ENCODE measurements at regions not wholly inside any gene's neighbourhood (a gene's known extent, or its start where the extent isn't known, plus 50 kb on each side); places are given as distances from the start of the nearest gene placed in this dataset.

- no peak for TF ChIP-seq ZNF670 (tag by site-specific recombination; IDR thresholded peaks at IDR 0.05; ENCODE audit: low read depth)
- no peak for TF ChIP-seq ZNF664 (tag by site-specific recombination; IDR thresholded peaks at IDR 0.05)
- TF ChIP-seq ZNF571 (tag by site-specific recombination; IDR thresholded peaks at IDR 0.05): no peak
- TF ChIP-seq HOXC10 (CRISPR knock-in tag; IDR thresholded peaks at IDR 0.05): no peak
These were observed 300.8 kb downstream of the EFNB2 start (continued) for GRCh38 chr13:106234636-106235035.

GRCh38 chr13:106233134-106233735 is 302.2 kb downstream of the EFNB2 start:
- no peak overlapping the region for H3K4me3 ChIP-seq (ENCODE audit: low read depth, low read length)
- POLR2A ChIA-PET: no interaction called here
- no peaks in the 10 kb centered on the region for H3K4me1 ChIP-seq (ENCODE audit: control insufficient read depth, insufficient read depth, low read length)
- no peaks in the 10 kb centered on the region for H3K36me3 ChIP-seq (ENCODE audit: control insufficient read depth in 2 of 2, insufficient read depth in 1 of 2, low read length in 2 of 2)
- CTCF ChIA-PET: interaction anchor here (0.8 kb wide), 1 partner anchor 196 kb away, joined by 3 read pairs; no protein-coding TSS in a partner anchor
- no peak overlapping the region for H3K27ac ChIP-seq (ENCODE audit: extremely low read depth, low read depth, low read length)
- TF ChIP-seq ZNF362 (tag by site-specific recombination; IDR thresholded peaks at IDR 0.05) (no peak), ZNF624 (tag by site-specific recombination; IDR thresholded peaks at IDR 0.05) (no peak), ELK4 (IDR thresholded peaks at IDR 0.05; ENCODE audit: borderline replicate concordance, low read depth, low read length) (no peak), ZNF416 (tag by site-specific recombination; IDR thresholded peaks at IDR 0.05) (no peak), ZNF560 (tag by site-specific recombination; IDR thresholded peaks at IDR 0.05; ENCODE audit: borderline replicate concordance) (no peak), KLF1 (tag by site-specific recombination; IDR thresholded peaks at IDR 0.05) (no peak), GLIS1 (tag by site-specific recombination; IDR thresholded peaks at IDR 0.05) (no peak), ZNF664 (tag by site-specific recombination; IDR thresholded peaks at IDR 0.05) (no peak), ZFHX2 (tag by site-specific recombination; conservative IDR thresholded peaks at IDR 0.05) (no peak), ZFP41 (tag by site-specific recombination; IDR thresholded peaks at IDR 0.05; ENCODE audit: borderline replicate concordance) (no peak), ZNF157 (tag by site-specific recombination; IDR thresholded peaks at IDR 0.05) (no peak), GLIS2 (tag by site-specific recombination; IDR thresholded peaks at IDR 0.05) (no peak), EGR2 (tag by site-specific recombination; IDR thresholded peaks at IDR 0.05; ENCODE audit: low read depth) (no peak)
- H3K9me3 ChIP-seq (ENCODE audit: control insufficient read depth, insufficient read depth, low read depth, low read length): no peaks in the 10 kb centered on the region

GRCh38 chr13:106232681-106233080 is 302.8 kb downstream of the EFNB2 start:
- H3K4me1 ChIP-seq (ENCODE audit: control insufficient read depth, insufficient read depth, low read length): no peaks in the 10 kb centered on the region
- no peaks in the 10 kb centered on the region for H3K36me3 ChIP-seq (ENCODE audit: control insufficient read depth in 2 of 2, insufficient read depth in 1 of 2, low read length in 2 of 2)
- no peaks in the 10 kb centered on the region for H3K9me3 ChIP-seq (ENCODE audit: control insufficient read depth, insufficient read depth, low read depth, low read length)
- POLR2A ChIA-PET: no interaction called here
- CTCF ChIA-PET: interaction anchor here (0.8 kb wide), 1 partner anchor 195 kb away, joined by 3 read pairs; no protein-coding TSS in a partner anchor
- no peak overlapping the region for H3K4me3 ChIP-seq (ENCODE audit: low read depth, low read length)
- H3K27ac ChIP-seq (ENCODE audit: extremely low read depth, low read depth, low read length): no peak overlapping the region
- TF ChIP-seq ZNF221 (tag by site-specific recombination; IDR thresholded peaks at IDR 0.05; ENCODE audit: borderline replicate concordance) (no peak), AEBP2 (tag by site-specific recombination; IDR thresholded peaks at IDR 0.05; ENCODE audit: borderline replicate concordance) (no peak), ZNF292 (tag by site-specific recombination; IDR thresholded peaks at IDR 0.05; ENCODE audit: borderline replicate concordance, low read depth) (no peak), SETDB1 (IDR thresholded peaks at IDR 0.05; ENCODE audit: insufficient read length, low read length) (no peak), ZNF521 (tag by site-specific recombination; IDR thresholded peaks at IDR 0.05) (no peak), ZNF426 (tag by site-specific recombination; IDR thresholded peaks at IDR 0.05) (no peak), BCL11B (tag by site-specific recombination; IDR thresholded peaks at IDR 0.05; ENCODE audit: low read depth) (no peak), ZNF76 (tag by site-specific recombination; IDR thresholded peaks at IDR 0.05; ENCODE audit: borderline replicate concordance, low read depth) (no peak), ZNF354C (tag by site-specific recombination; IDR thresholded peaks at IDR 0.05; ENCODE audit: borderline replicate concordance, low read depth) (no peak), FEZF1 (tag by site-specific recombination; IDR thresholded peaks at IDR 0.05) (no peak), ZFP37 (tag by site-specific recombination; IDR thresholded peaks at IDR 0.05) (no peak), ZNF416 (tag by site-specific recombination; IDR thresholded peaks at IDR 0.05) (no peak), OVOL3 (tag by site-specific recombination; IDR thresholded peaks at IDR 0.05) (no peak), ZSCAN16 (tag by site-specific recombination; IDR thresholded peaks at IDR 0.05) (no peak), CTCF (tag by site-specific recombination; IDR thresholded peaks at IDR 0.05) (no peak)
